ENCODE measurements at regions not wholly inside any gene's neighbourhood (a gene's known extent, or its start where the extent isn't known, plus 50 kb on each side); places are given as distances from the start of the nearest gene placed in this dataset.

DNA sequence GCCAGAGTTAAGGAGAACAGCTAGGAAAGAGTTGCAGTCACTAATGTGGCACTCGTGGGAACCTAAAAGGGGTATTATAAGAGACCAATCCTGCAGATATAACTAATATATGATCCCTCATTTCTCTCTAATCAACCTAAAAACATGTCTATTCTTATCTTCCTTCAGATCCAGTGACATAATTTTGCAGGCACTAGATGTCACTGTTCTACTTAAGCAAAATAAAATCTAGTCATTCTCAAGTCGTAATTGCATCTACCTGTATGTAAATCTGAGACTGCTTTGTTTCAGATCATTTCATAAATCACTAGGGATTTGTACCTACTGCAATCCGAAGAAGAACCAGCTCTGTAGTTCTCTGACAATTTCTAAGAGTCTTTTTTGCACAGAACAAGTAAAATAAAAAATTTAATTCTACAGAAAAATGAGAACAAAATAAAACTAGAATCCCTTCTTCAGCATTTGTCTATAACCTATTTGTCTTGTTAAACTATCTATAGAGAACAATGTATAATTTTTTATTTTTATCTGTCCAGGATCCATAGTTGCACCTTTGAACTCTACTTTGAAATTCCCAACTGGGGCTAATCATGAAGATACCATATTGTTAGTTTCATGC is 56.5 kb upstream of the ERBB4 start:
- TF ChIP-seq, protein P1, sequence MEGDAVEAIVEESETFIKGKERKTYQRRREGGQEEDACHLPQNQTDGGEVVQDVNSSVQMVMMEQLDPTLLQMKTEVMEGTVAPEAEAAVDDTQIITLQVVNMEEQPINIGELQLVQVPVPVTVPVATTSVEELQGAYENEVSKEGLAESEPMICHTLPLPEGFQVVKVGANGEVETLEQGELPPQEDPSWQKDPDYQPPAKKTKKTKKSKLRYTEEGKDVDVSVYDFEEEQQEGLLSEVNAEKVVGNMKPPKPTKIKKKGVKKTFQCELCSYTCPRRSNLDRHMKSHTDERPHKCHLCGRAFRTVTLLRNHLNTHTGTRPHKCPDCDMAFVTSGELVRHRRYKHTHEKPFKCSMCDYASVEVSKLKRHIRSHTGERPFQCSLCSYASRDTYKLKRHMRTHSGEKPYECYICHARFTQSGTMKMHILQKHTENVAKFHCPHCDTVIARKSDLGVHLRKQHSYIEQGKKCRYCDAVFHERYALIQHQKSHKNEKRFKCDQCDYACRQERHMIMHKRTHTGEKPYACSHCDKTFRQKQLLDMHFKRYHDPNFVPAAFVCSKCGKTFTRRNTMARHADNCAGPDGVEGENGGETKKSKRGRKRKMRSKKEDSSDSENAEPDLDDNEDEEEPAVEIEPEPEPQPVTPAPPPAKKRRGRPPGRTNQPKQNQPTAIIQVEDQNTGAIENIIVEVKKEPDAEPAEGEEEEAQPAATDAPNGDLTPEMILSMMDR (IDR thresholded peaks at IDR 0.05; ENCODE audit: poor library complexity), result peak; percentile 52
- no peak for TF ChIP-seq EZH2phosphoT487 (IDR thresholded peaks at IDR 0.05; ENCODE audit: low read depth, severe bottlenecking, unreplicated experiment)
